ENCODE measurements at regions not wholly inside any gene's neighbourhood (a gene's known extent, or its start where the extent isn't known, plus 50 kb on each side); places are given as distances from the start of the nearest gene placed in this dataset.
A peak's percentile ranks its signal among the peaks of the same experiment; 100 is the strongest.
"Not testable (repeated sequence)": the region's sequence is repeated elsewhere in the genome, so short reads cannot be mapped to it uniquely, and the experiment has no call there.

DNA sequence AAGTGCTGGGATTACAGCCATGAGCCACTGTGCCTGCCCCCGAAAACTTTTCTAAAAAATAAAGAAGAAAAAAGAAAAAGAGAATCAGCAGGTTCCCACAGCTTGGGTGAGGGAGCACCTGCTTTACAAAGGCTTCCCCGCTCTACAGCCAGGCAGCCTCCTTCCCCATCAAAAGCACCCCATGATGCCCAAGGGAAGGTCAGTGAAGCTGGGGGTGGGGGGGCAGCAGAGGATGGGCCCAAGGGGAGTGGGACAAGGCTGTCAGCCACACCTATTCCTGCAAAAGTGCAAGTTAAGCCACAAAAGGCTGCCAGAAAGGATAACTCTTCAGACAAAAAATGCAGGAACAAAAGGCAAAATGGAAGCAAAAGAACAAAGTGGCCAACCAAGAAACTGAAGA, 72.5 kb downstream of the FAM50B start:
- Mint-ChIP-seq H3K36me3 (no peaks in the 10 kb centered on the region), H3K27me3 (ENCODE audit: low read depth in 3 of 3) (peaks cover 3 to 4% (median 4%) of the 10 kb centered on the region in 3 donors), H3K9me3 (peaks cover 0 to 11% (median 2%) of the 10 kb centered on the region in 7 donors), H3K27ac (no peak overlapping the region), H3K4me1 (no peaks in the 10 kb centered on the region), H3K4me3 (no peak overlapping the region)
- Histone ChIP-seq H2AFZ (ENCODE audit: insufficient read depth, low read depth, low read length, poor library complexity, severe bottlenecking) (no peak overlapping the region), H3K27me3 (ENCODE audit: control insufficient read depth in 2 of 2, insufficient read depth in 2 of 2, low read length in 2 of 2) (no peaks in the 10 kb centered on the region), H3K4me1 (ENCODE audit: control insufficient read depth in 1 of 2, insufficient read depth in 2 of 2, low read length in 2 of 2) (no peaks in the 10 kb centered on the region), H3K79me2 (ENCODE audit: insufficient read depth, low read length) (no peaks in the 10 kb centered on the region), H3K36me3 (replicated peaks in 1 of 2; ENCODE audit: control insufficient read depth in 1 of 2, insufficient read depth in 2 of 2, low read length in 2 of 2) (no peaks in the 10 kb centered on the region), H3K9me3 (replicated peaks in 1 of 2; ENCODE audit: control insufficient read depth in 1 of 2, insufficient read depth in 1 of 2, low read length in 2 of 2) (no peaks in the 10 kb centered on the region), H3K4me2 (replicated peaks; ENCODE audit: extremely low read depth, low read length, poor library complexity, severe bottlenecking) (no peak overlapping the region), H3K27ac (ENCODE audit: low read depth in 1 of 2, low read length in 2 of 2) (no peak overlapping the region), H4K20me1 (ENCODE audit: insufficient read depth, low read length) (no peaks in the 10 kb centered on the region), H3K9ac (ENCODE audit: insufficient read depth, low read length, poor library complexity, severe bottlenecking) (no peak overlapping the region), H3K4me3 (replicated peaks in 1 of 3; ENCODE audit: low read depth in 2 of 3, low read length in 3 of 3) (no peak overlapping the region)
- intact Hi-C loops (cut with micrococcal nuclease) = no loop called here
- no peak for DNase-seq
- TF ChIP-seq, protein P1, sequence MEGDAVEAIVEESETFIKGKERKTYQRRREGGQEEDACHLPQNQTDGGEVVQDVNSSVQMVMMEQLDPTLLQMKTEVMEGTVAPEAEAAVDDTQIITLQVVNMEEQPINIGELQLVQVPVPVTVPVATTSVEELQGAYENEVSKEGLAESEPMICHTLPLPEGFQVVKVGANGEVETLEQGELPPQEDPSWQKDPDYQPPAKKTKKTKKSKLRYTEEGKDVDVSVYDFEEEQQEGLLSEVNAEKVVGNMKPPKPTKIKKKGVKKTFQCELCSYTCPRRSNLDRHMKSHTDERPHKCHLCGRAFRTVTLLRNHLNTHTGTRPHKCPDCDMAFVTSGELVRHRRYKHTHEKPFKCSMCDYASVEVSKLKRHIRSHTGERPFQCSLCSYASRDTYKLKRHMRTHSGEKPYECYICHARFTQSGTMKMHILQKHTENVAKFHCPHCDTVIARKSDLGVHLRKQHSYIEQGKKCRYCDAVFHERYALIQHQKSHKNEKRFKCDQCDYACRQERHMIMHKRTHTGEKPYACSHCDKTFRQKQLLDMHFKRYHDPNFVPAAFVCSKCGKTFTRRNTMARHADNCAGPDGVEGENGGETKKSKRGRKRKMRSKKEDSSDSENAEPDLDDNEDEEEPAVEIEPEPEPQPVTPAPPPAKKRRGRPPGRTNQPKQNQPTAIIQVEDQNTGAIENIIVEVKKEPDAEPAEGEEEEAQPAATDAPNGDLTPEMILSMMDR (IDR thresholded peaks at IDR 0.05) = no peak
- no CpG with 5 or more reads among the region's 2 CpGs for WGBS (ENCODE audit: insufficient coverage)

DNA sequence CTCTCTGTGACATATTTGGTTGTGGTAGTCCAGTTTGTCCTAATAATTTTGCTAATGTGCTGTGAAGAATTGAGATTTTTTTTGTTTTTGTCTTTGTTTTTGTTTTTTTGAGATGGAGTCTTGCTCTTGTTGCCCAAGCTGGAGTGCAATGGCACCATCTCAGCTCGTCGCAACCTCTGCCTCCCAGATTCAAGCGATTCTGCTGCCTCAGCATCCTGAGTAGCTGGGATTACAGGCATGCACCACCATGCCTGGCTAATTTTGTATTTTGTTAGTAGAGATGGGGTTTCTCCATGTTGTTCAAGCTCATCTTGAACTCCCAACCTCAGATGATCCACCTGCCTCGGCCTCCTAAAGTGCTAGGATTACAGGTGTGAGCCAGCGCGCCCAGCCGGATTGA, 73.4 kb downstream of the FAM50B start:
- H3K4me2 ChIP-seq (replicated peaks; ENCODE audit: extremely low read depth, low read length, poor library complexity, severe bottlenecking); H3K4me1 Mint-ChIP-seq; H3K27ac ChIP-seq (ENCODE audit: low read depth in 1 of 2, low read length in 2 of 2); H3K36me3 Mint-ChIP-seq; DNase-seq; H3K4me3 Mint-ChIP-seq; H3K4me3 ChIP-seq (replicated peaks in 1 of 3; ENCODE audit: low read depth in 2 of 3, low read length in 3 of 3); H3K27ac Mint-ChIP-seq; intact Hi-C loops (cut with micrococcal nuclease); H3K4me1 ChIP-seq (ENCODE audit: control insufficient read depth in 1 of 2, insufficient read depth in 2 of 2, low read length in 2 of 2); H3K36me3 ChIP-seq (replicated peaks in 1 of 2; ENCODE audit: control insufficient read depth in 1 of 2, insufficient read depth in 2 of 2, low read length in 2 of 2); H4K20me1 ChIP-seq (ENCODE audit: insufficient read depth, low read length); H3K27me3 Mint-ChIP-seq (ENCODE audit: low read depth in 3 of 3); H3K27me3 ChIP-seq (ENCODE audit: control insufficient read depth in 2 of 2, insufficient read depth in 2 of 2, low read length in 2 of 2); H3K79me2 ChIP-seq (ENCODE audit: insufficient read depth, low read length); H3K9ac ChIP-seq (ENCODE audit: insufficient read depth, low read length, poor library complexity, severe bottlenecking); H2AFZ ChIP-seq (ENCODE audit: insufficient read depth, low read depth, low read length, poor library complexity, severe bottlenecking); H3K9me3 ChIP-seq (replicated peaks in 1 of 2; ENCODE audit: control insufficient read depth in 1 of 2, insufficient read depth in 1 of 2, low read length in 2 of 2): not testable (repeated sequence)
- no CpG with 5 or more reads among the region's 7 CpGs for WGBS (ENCODE audit: insufficient coverage)
- H3K9me3 Mint-ChIP-seq = peaks cover 0 to 11% (median 2%) of the 10 kb centered on the region in 7 donors

DNA sequence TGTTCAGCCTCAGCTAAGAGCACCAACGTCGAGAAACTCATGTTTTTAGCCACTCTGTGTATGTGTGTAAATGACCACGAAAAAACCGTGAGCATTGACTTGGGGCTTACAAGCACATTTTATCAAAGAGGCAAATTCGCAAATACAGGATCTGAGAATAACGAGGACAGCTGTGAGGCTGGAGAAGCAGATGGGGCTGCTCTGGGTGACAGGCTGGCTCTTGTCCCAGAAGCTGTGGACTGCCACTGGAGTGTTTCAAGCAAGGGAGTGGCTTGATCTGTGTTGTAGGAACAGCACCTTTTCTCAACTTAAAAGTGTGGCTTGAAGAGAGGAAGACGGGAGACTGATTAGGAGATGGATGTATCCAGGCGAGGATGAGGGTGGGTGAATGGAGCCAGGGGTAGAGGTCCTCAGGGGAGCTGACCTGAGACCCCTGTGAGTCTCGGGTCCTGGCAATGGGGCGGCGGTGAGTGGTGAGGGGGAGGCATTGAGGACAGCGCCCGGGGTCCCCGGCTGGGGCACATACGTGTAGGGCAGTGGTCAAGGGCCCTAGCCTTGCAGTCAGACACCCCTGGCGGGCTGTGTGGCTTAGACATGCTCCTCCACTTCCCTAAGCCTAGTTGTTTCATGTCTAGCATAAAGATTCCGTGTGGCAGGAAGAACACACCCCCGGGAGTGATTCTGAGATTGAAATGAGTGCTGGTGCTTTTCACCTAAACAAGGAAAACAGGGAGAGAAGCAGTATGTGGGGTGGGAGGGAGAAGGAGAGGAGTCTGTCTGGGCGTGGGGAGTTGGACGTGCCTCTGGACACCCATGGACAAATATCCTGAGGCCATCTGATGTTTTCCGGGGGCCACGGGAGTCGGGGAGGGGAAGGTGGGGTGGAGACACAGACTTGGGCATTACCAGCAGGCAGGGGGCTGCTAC, 76.3 kb downstream of the FAM50B start:
- H3K4me1 Mint-ChIP-seq; H3K4me3 ChIP-seq (replicated peaks in 1 of 3; ENCODE audit: low read depth in 2 of 3, low read length in 3 of 3); intact Hi-C loops (cut with micrococcal nuclease); H3K36me3 ChIP-seq (replicated peaks in 1 of 2; ENCODE audit: control insufficient read depth in 1 of 2, insufficient read depth in 2 of 2, low read length in 2 of 2); H3K27me3 ChIP-seq (ENCODE audit: control insufficient read depth in 2 of 2, insufficient read depth in 2 of 2, low read length in 2 of 2); H2AFZ ChIP-seq (ENCODE audit: insufficient read depth, low read depth, low read length, poor library complexity, severe bottlenecking); H3K36me3 Mint-ChIP-seq; H3K4me1 ChIP-seq (ENCODE audit: control insufficient read depth in 1 of 2, insufficient read depth in 2 of 2, low read length in 2 of 2); H3K4me3 Mint-ChIP-seq; H3K27ac ChIP-seq (ENCODE audit: low read depth in 1 of 2, low read length in 2 of 2); H3K9me3 ChIP-seq (replicated peaks in 1 of 2; ENCODE audit: control insufficient read depth in 1 of 2, insufficient read depth in 1 of 2, low read length in 2 of 2); DNase-seq; H3K9me3 Mint-ChIP-seq; H3K4me2 ChIP-seq (replicated peaks; ENCODE audit: extremely low read depth, low read length, poor library complexity, severe bottlenecking); H3K79me2 ChIP-seq (ENCODE audit: insufficient read depth, low read length); H3K9ac ChIP-seq (ENCODE audit: insufficient read depth, low read length, poor library complexity, severe bottlenecking); H3K27me3 Mint-ChIP-seq (ENCODE audit: low read depth in 3 of 3); H4K20me1 ChIP-seq (ENCODE audit: insufficient read depth, low read length): not testable (repeated sequence)
- 90% methylated on average over 14 of the region's 23 CpGs for WGBS (ENCODE audit: insufficient coverage)
- peak overlapping the region in 1 of 7 donors; percentile 68 for H3K27ac Mint-ChIP-seq
